ENCODE measurements at regions not wholly inside any gene's neighbourhood (a gene's known extent, or its start where the extent isn't known, plus 50 kb on each side); places are given as distances from the start of the nearest gene placed in this dataset.
"Not testable (repeated sequence)": the region's sequence is repeated elsewhere in the genome, so short reads cannot be mapped to it uniquely, and the experiment has no call there.

- no peak for DNase-seq (ENCODE audit: low spot score)
Measured at GRCh38 chr3:192038726-192039125, 577.8 kb downstream of the PYDC2 start.

GRCh38 chr3:192039593-192039992 is 578.6 kb downstream of the PYDC2 start:
- DNase-seq (ENCODE audit: low spot score), result no peak

- no peak for DNase-seq (ENCODE audit: low spot score)
Measured at GRCh38 chr3:192040282-192041043, 579.5 kb downstream of the PYDC2 start.

- no peak for DNase-seq (ENCODE audit: low spot score)
Measured at GRCh38 chr3:192042116-192042515, 581.2 kb downstream of the PYDC2 start.

- no peak for DNase-seq (ENCODE audit: low spot score)
Measured at GRCh38 chr3:192054881-192055280, 593.9 kb downstream of the PYDC2 start.

GRCh38 chr3:192055946-192056345 is 595.0 kb downstream of the PYDC2 start:
- DNase-seq (ENCODE audit: low spot score), result no peak

GRCh38 chr3:192057261-192057660 is 596.3 kb downstream of the PYDC2 start:
- no peak for DNase-seq (ENCODE audit: low spot score)

GRCh38 chr3:192060160-192060781 is 599.3 kb downstream of the PYDC2 start:
- no peak for DNase-seq (ENCODE audit: low spot score)

GRCh38 chr3:192061426-192061825 is 600.5 kb downstream of the PYDC2 start:
- DNase-seq (ENCODE audit: low spot score), result no peak

- DNase-seq (ENCODE audit: low spot score), result no peak
Measured at GRCh38 chr3:192062186-192062585, 601.2 kb downstream of the PYDC2 start.

GRCh38 chr3:192063570-192063969 is 602.6 kb downstream of the PYDC2 start:
- DNase-seq (ENCODE audit: low spot score), result peak; percentile 12

- no peak for DNase-seq (ENCODE audit: low spot score)
Measured at GRCh38 chr3:192064959-192065358, 604.0 kb downstream of the PYDC2 start.

- DNase-seq (ENCODE audit: low spot score), result not testable (repeated sequence)
Measured at GRCh38 chr3:192066253-192066652, 605.3 kb downstream of the PYDC2 start.

- no peak for DNase-seq (ENCODE audit: low spot score)
Measured at GRCh38 chr3:192068464-192069254, 607.7 kb downstream of the PYDC2 start.

GRCh38 chr3:192077795-192078497 is 617.0 kb downstream of the PYDC2 start:
- no peak for DNase-seq (ENCODE audit: low spot score)

- DNase-seq (ENCODE audit: low spot score), result no peak
Measured at GRCh38 chr3:192079098-192079497, 618.1 kb downstream of the PYDC2 start.

GRCh38 chr3:192080336-192080735 is 619.4 kb downstream of the PYDC2 start:
- no peak for DNase-seq (ENCODE audit: low spot score)

GRCh38 chr3:192082730-192083660 is 622.0 kb downstream of the PYDC2 start:
- DNase-seq (ENCODE audit: low spot score), result peak; percentile 58
